Stimulated activated CD8-positive, alpha-beta memory T cell treated with anti-CD3 and anti-CD28 coated beads, Interleukin-4, amount 100 ng/mL, for 4 hours (primary cell): ENCODE measurements at regions not wholly inside any gene's neighbourhood (a gene's known extent, or its start where the extent isn't known, plus 50 kb on each side); places are given as distances from the start of the nearest gene placed in this dataset.

Experiments
- DNase-seq, 2 donors: peaks; one replicate each; pipeline ENCODE4 v3.0.0-alpha.2; 2020; ENCODE audit warnings: low read depth in 2 of 2, low spot score in 1 of 2

- DNase-seq = no peak
Observed at GRCh38 chr12:111224186-111225066, 144.5 kb downstream of the PHETA1 start.

- DNase-seq = no peak
Observed at GRCh38 chr12:111222523-111222922, 146.4 kb downstream of the PHETA1 start.

GRCh38 chr12:111222027-111222414 is 146.9 kb downstream of the PHETA1 start:
- DNase-seq = no peak

- no peak for DNase-seq
Observed at GRCh38 chr12:111221062-111222026, 147.6 kb downstream of the PHETA1 start.

- no peak for DNase-seq
Observed at GRCh38 chr12:111220363-111220762, 148.5 kb downstream of the PHETA1 start.

GRCh38 chr12:111219440-111219839 is 149.5 kb downstream of the PHETA1 start:
- no peak for DNase-seq

GRCh38 chr12:111218499-111218898 is 150.4 kb downstream of the PHETA1 start:
- DNase-seq = no peak

GRCh38 chr12:111216387-111217159 is 152.3 kb downstream of the PHETA1 start:
- DNase-seq = no peak

- no peak for DNase-seq
Observed at GRCh38 chr12:111215881-111216280, 153.0 kb downstream of the PHETA1 start.

GRCh38 chr12:111214401-111214800 is 154.5 kb downstream of the PHETA1 start:
- no peak for DNase-seq

- no peak for DNase-seq
Observed at GRCh38 chr12:111213561-111213960, 155.3 kb downstream of the PHETA1 start.

GRCh38 chr12:111212814-111213456 is 156.0 kb downstream of the PHETA1 start:
- DNase-seq = no peak

GRCh38 chr12:111211910-111212757 is 156.8 kb downstream of the PHETA1 start:
- no peak for DNase-seq

- no peak for DNase-seq
Observed at GRCh38 chr12:111209811-111210210, 159.1 kb downstream of the PHETA1 start.

GRCh38 chr12:111207761-111208160 is 161.1 kb downstream of the PHETA1 start:
- DNase-seq = no peak

- no peak for DNase-seq
Observed at GRCh38 chr12:111204788-111205241, 164.1 kb downstream of the PHETA1 start.

- no peak for DNase-seq
Observed at GRCh38 chr12:111203969-111204368, 164.9 kb downstream of the PHETA1 start.

GRCh38 chr12:111203446-111203845 is 165.4 kb downstream of the PHETA1 start:
- no peak for DNase-seq

- DNase-seq = no peak
Observed at GRCh38 chr12:111202237-111202915, 166.5 kb downstream of the PHETA1 start.
